Stimulated activated CD4-positive, alpha-beta T cell treated with anti-CD3 and anti-CD28 coated beads, TNF-alpha, amount 100 ng/mL, for 48 hours (primary cell): ENCODE measurements at regions not wholly inside any gene's neighbourhood (a gene's known extent, or its start where the extent isn't known, plus 50 kb on each side); places are given as distances from the start of the nearest gene placed in this dataset.

Source experiments
- DNase-seq, 3 donors: peaks; one replicate each; pipeline ENCODE4 v3.0.0-alpha.2; 2020; ENCODE audit warnings: low read depth in 3 of 3

DNA sequence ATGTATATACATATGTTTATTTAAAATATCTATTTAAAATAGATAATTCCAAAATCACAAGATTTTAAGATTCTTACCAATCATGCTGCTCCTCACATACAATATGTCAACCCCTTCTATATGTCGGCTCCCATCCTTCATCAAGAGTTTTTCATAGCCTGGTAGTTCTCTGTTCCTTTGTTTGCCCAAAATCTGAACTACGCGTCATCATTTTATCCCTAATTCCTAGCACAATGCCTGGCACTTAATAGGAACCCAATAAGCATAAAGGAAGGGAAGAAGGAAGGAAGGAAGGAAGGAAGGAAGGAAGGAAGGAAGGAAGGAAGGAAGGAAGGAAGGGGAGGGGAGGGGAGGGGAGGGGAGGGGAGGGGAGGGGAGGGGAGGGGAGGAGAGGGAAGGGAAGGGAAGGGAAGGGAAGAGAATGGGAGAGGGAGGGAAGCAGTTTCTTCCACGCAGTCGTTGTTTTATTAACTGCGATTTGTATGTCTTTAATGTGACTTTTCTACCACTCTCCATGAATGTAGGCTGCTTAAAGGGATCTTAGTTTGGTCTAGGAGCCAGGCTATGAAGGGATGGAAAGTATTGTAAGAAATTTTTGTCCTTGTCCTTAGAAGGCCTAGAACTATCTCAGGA, 83.3 kb upstream of the PCGF5 start:
- no peak for DNase-seq

DNA sequence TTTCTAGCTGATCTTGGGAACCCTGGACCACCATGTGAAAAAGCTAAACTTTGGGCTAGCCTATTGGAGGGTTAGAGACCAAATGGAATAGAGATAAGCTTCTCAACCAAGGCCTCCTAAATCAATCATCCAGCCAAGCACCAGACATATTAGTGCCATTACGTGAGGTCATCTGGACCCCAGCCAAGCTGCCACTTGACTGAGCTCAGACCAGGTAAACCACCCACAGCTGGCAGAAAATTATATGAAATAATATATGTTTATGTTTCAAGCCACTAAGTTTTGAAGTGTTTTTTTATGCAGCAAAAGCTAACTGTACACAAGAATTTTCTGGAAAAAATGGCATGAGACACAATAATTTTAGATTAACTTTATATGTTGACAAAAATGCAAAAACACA, 82.6 kb upstream of the PCGF5 start:
- DNase-seq: no peak

GRCh38 chr10:91140995-91141549, 79.4 kb upstream of the PCGF5 start:
- no peak for DNase-seq

DNA sequence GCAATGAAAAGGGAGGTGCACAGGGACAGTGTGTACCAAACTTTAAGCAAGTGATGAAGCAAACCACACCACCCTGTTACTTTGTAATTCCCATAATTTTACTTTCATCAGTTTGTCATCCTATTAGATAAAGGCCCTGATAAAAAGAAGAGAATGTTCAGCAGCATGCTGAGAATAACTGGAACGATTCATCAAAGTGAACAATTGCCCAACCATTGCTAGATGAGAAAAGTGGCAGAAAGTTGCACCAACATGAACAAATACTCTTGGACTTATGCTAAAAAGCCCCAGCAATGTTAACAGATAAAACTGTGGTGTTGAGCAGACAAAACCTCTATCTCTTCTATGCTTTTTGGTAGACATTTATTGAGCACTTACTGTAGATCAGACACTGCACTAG, 75.5 kb upstream of the PCGF5 start:
- DNase-seq: no peak

DNA sequence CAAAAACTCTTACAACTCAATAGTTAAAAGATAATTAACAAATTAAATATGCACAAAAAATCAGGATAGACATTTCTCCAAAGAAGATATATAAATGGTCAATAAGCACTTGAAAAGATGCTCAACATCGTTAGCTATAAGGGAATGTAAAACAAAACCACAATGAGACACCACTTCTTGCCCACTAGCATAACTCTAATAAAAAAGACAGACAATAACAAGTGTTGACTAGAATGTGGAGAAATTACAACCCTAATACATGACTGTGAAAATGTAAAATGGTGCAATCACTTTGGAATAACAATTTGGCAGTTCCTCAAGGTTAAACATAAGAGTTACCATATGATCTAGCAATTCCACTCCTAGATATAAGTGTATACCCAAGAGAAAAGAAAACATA, 74.3 kb upstream of the PCGF5 start:
- no peak for DNase-seq

- no peak for DNase-seq
Measured at GRCh38 chr10:91149550-91149949, 70.9 kb upstream of the PCGF5 start.

GRCh38 chr10:91150631-91151030, 69.8 kb upstream of the PCGF5 start:
- no peak for DNase-seq

GRCh38 chr10:91153508-91153907, 67.0 kb upstream of the PCGF5 start:
- no peak for DNase-seq

GRCh38 chr10:91154842-91155241, 65.6 kb upstream of the PCGF5 start:
- DNase-seq: no peak

GRCh38 chr10:91156196-91156595, 64.3 kb upstream of the PCGF5 start:
- no peak for DNase-seq

DNA sequence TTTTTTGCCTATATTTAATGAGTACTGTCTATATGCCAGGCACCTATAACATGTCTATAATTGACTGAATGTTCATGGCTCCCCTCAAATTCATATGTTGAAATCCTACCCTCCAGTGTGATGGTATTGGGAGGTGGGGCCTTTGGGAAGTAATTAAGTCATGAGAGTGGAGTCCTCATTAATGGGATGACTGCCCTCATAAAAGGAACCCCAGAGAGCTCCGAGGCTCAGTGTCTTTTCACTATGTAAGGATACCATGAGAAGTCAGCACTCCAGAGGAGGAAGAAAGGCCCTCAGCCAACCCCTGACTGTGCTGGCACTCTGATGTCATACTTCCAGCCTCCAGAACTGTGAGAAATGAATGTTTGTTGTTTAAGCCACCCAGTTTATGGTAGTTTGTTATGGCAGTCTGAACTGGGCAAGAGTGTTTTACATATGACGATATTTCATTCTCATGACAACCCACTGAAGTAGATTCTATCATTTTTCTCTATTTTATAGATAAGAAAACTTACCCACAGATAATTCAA, 61.1 kb upstream of the PCGF5 start:
- no peak for DNase-seq

DNA sequence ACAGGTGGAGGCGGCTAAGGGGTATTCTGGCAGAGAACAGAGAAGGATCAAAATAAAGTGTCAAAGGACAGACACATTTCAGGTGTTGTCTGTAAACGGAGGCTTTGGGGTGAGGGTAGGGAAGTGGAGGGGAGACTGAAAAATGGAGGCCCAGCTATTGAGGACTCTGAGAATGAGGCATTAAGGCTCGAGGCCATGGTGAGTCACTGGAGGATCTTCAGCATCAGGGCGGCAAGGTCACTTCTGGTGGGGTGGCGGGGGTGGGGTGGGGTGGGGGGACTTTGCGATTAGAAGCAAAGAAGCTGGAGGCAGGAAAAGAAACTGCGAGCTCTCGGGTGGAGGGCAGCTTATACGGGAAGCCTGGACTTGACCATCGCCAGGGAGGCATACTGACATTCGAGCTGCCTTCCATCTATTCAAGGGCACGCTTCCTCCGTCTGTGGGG, 58.4 kb upstream of the PCGF5 start:
- DNase-seq: no peak

- DNase-seq: peak; percentile 19 to 43 (median 32)
Measured at GRCh38 chr10:91162495-91163268, 57.8 kb upstream of the PCGF5 start.

GRCh38 chr10:91163269-91163868, 57.1 kb upstream of the PCGF5 start:
- DNase-seq: peak; percentile 35 to 51 (median 49)

GRCh38 chr10:91163869-91164474, 56.5 kb upstream of the PCGF5 start:
- DNase-seq: peak; percentile 41 to 66 (median 61)

GRCh38 chr10:91164520-91165065, 55.9 kb upstream of the PCGF5 start:
- no peak for DNase-seq

- no peak for DNase-seq
Measured at GRCh38 chr10:91167406-91167805, 53.1 kb upstream of the PCGF5 start.

DNA sequence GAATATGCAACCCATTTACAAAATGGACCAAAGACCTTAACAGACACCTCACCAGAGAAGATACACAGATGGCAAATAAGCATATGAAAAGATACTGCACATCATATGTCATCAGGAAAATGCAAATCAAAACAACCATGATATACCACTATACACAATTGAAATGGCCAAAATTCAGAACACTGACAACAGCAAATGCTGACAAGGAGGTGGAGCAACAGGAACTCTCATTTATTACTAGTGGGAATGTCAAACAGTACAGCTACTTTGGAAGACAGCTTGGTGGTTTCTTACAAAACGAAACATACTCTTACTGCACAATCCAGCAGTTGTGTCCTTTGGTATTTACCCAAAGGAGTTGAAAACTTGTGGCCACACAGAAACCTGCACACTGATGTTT, 50.0 kb upstream of the PCGF5 start:
- no peak for DNase-seq
